Effector CD4-positive, alpha-beta T cell (primary cell): ENCODE measurements at regions not wholly inside any gene's neighbourhood (a gene's known extent, or its start where the extent isn't known, plus 50 kb on each side); places are given as distances from the start of the nearest gene placed in this dataset.

Experiments used
- DNase-seq: peaks from one replicate; pipeline ENCODE4 v3.0.0-alpha.2; 2020

GRCh38 chr5:87069311-87069710 is 198.4 kb upstream of the RASA1 start:
- DNase-seq: no peak

GRCh38 chr5:87069974-87070608 is 197.6 kb upstream of the RASA1 start:
- no peak for DNase-seq

- no peak for DNase-seq
Measured at GRCh38 chr5:87074072-87074471, 193.6 kb upstream of the RASA1 start.

- no peak for DNase-seq
Measured at GRCh38 chr5:87074934-87075541, 192.6 kb upstream of the RASA1 start.

DNA sequence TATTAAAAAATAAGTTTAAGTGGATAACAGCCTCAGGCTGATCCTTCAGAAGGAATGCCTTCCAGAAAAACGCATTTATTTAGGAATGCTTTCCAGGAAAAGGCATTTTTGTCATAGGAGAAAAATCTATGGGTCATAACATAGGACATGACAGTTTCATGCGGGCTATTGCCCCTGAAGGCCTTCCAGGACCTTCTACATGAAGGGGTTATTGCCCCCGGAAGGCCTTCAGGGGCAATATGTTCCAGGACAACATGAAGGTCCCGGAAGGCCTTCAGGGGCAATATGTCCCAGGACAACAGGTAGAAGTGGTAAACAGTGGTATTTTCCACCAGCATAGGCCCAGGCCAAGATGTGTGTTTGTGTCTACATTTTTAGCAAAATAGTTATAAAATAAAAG is 191.3 kb upstream of the RASA1 start:
- no peak for DNase-seq

GRCh38 chr5:87076931-87077330 is 190.8 kb upstream of the RASA1 start:
- no peak for DNase-seq

DNA sequence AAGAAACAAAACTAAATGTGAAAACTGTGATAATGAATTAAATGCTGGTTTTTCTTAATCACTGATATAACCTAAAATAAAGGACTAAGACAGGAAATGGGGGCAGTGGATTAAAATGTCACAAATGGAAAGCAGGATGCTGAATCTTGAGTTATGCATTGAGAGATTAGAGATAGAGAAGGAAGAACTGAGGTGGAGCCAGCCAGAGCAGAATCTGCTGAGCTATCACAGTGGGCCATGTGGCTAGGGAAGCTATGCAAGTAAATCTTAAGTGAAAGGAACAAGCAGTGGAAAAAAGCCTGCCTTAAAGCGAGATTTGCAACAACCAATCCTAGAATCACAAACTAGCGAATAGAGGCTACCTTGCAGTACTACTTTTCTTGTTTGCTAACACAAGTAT is 188.5 kb upstream of the RASA1 start:
- no peak for DNase-seq

DNA sequence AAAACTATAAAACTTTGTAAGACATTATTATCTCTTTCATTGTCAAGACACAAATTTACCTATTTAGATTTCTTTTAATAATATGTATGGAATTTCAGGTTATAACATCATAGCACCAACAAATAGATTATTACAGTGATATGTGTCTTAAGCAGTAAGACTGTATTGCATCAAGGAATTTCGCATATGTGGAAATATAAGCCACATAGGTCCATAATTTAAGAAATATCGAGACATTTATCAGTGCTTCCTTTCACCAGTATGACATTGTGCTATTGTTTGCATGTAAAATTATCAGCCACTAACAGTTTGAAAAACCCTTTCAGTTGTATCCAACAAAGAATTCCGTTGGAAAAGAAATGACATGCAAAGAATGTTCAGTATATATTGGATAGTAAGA is 186.7 kb upstream of the RASA1 start:
- no peak for DNase-seq

DNA sequence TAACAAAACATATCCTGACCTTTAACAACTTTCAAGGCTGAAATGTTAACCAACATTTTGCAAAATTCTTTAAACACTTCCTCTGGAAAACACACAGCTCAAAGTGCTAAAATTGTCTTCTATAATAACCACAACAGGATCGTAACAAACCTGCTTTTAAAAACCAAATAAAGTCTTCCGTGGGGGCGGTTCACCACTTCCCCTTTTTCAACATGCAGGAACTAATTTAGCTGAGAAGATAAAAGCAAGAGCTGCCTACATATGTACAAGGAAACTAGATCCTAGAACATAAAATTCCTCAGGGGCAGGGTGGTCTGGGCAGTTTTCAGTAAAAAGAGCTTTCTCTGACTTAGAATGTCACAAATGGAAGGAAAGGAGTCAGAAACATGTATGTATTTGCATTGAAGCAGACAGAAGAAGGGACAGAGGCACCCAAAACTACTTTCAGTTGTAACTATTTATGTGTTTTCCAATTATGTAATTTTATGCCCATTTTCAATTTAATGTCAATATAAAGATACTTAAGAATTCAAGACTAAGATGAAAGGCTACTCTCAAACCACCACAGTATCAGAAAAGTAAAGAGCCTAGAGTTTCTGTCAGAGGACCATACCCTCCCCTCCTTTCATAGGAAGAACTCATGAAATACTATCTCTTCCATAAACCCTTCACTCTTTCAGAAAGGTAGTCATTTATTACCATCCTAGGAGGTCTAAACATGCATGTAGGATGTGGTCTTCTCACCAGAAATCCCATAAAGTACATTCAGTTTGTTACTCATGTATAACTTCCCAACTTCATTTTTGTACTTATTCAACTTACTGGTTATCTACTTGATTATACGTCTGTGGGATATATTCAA is 185.9 kb upstream of the RASA1 start:
- DNase-seq: peak; percentile 3

- DNase-seq: no peak
Measured at GRCh38 chr5:87094347-87094746, 173.3 kb upstream of the RASA1 start.

DNA sequence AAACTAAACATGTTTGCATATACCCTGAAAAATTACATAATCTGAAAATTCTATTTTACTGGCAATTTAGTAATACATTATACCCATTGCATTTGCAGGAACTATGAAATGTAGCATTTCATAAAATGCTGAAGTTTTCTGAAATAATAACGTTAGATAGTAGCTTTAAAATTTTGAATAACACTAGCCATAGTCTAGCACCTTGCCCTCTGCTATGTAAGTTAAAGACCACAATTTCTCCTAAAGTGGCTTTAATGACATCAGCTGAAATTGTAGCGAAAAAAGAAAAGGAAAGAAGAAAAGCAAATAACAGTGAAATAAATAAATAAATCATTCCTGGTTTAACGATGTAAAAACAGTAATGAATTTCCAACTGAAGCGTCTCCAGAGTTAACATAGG is 172.8 kb upstream of the RASA1 start:
- no peak for DNase-seq

DNA sequence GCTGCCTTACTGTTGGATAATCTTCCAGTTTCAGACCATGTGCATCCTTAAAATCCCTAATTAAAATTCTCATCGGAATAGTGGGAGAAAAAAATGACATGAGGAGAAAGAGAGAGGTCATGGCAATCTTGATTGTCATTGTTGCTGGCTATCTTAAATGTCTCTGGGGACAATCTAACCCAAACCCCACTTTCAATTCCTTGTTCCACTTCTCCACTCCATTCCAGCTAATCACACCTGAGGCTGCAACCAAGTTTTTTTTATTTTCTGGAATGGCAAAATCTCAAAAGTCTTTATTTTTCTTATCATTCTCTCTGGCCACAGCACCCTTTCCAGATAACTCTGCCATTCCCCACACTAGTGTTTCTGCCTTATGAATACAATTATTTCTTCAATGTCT is 171.9 kb upstream of the RASA1 start:
- no peak for DNase-seq

- DNase-seq: no peak
Measured at GRCh38 chr5:87097664-87098063, 170.0 kb upstream of the RASA1 start.

- no peak for DNase-seq
Measured at GRCh38 chr5:87099291-87099839, 168.3 kb upstream of the RASA1 start.

GRCh38 chr5:87099968-87100367 is 167.7 kb upstream of the RASA1 start:
- no peak for DNase-seq

- no peak for DNase-seq
Measured at GRCh38 chr5:87101321-87101720, 166.4 kb upstream of the RASA1 start.

DNA sequence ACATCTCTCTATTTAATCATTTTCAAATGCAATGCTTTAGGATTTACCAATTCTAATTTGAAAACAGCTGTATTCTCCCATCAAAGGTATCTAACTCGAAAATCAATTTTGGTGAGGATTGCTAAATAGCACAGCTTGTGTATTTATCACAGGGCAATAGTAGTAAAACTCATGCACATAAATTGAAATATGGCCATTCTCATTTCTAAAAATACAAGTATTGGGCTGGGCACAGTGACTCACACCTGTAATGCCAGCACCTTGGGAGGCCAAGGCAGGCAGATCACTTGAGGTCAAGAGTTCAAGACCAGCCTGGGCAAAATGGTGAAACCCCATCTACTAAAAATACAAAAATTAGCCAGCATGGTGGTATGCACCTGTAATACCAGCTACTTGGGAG is 164.8 kb upstream of the RASA1 start:
- no peak for DNase-seq

DNA sequence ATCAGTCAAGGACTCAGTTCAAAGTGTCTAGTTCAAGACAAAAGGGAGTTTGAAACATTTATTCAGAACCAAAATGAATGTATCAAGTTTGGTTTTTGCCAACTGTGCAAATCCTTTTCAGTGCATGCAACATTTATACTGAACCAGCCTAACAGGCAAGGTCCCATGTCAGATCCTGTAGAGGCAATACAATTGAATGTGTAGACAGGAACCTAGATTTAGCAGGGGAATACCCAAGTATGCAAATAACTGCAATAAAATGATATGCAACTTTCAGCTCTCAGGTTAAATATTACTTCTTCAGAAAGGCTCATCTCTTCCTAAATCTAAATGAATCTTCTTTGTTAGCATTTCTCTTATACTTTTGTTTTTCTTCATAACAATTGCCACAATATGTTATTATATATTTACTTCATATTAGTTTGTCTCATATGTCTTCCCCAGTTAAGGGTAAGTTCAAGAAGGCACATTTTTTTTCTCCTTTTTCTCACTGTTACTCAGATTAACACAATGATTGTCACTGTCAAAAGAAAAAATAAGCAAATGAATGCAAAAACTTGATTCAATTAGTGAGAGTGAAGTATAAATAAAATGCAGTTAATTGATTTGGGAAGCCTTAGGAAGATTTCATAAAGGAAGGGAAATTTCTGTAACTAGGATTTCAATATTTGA is 163.9 kb upstream of the RASA1 start:
- DNase-seq: no peak

DNA sequence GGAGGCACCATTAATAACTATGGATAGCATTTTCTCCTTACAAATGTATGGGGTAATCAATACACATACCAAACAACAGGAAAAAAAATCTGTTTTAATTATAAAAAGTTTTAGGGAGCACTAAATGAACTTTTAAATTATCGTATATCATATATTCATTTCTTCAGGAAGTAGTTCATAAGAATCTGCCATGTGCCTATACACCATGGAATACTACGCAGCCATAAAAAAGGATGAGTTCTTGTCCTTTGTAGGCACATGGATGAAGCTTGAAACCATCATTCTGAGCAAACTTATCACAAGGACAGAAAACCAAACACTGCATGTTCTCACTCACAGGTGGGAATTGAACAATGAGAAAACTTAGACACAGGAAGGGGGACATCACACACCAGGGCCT is 162.1 kb upstream of the RASA1 start:
- no peak for DNase-seq

DNA sequence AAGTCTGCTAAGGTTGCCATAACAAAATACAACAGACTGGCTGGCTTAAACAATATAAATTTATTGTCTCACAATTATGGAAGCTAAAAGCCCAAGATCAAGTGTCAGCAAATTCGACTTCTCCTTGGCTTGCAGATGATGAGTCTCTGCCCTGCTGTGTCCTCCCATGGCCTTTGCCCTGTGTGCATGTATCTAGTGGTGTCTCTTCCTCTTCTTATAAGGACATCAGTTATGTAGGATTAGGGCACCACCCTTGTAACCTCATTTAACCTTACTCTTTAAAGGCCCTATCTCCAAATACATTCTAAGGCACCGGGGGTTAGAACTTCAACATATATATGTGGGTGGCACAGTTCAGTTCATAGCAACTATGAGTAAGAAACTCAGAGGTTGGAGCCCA is 157.9 kb upstream of the RASA1 start:
- no peak for DNase-seq

- no peak for DNase-seq
Measured at GRCh38 chr5:87110721-87111120, 157.0 kb upstream of the RASA1 start.

DNA sequence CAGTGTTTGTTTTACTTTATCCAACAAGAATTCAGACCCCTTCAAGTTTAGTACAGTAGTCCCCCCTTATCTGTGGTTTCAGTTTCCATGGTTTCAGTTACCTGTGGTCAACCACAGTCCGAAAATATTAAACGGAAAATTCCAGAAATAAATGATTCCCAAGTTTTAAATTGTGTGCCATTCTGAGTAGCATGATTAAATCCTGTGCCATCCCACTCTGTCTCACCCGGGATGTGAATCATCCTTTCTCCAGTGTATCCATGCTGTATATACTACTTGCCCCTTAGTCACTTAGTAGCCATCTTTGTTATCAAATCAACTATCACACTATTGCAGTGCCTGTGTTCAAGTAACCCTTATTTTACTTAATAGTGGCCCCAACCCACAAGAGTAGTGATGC is 153.8 kb upstream of the RASA1 start:
- no peak for DNase-seq

DNA sequence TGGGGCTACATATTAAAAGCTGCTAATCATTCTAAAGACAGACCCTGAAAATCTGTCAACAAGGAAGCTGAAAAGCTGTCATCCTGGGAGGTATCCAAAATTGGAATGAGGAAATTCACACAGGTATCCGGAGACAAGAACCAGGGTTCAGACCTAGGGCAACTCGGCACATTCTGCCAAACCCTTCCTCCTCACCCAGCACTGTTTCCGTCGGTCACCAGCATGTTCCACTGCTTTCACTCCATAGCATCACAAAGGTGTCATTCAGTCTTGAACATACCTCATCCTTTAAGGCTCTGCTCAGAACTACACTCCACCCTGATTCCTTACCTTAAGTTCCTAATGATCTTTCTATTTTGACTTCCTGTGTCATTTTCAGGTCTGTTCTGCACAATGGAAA is 153.1 kb upstream of the RASA1 start:
- DNase-seq: no peak
